ENCODE measurements at regions not wholly inside any gene's neighbourhood (a gene's known extent, or its start where the extent isn't known, plus 50 kb on each side); places are given as distances from the start of the nearest gene placed in this dataset.

DNA sequence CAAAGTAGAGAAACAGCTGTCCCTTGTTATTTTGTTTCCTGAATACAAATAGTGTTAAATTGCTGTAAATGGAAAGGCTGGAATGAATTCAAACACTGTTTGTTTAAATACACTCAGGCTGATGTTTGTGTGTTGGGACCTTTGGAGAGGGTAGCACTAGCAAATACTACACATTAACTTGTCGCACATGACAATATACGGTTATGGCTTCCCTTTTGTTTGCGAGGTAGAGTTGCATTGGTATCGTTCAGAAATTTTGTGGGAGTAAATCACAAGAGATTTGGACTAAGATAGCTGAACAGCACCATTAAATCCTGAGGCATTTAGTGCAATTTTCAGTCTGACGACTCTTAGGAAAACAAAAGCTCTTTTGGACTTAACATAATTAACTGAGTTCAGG lies 213.0 kb upstream of the ROBO2 start:
- TF ChIP-seq, protein P1, sequence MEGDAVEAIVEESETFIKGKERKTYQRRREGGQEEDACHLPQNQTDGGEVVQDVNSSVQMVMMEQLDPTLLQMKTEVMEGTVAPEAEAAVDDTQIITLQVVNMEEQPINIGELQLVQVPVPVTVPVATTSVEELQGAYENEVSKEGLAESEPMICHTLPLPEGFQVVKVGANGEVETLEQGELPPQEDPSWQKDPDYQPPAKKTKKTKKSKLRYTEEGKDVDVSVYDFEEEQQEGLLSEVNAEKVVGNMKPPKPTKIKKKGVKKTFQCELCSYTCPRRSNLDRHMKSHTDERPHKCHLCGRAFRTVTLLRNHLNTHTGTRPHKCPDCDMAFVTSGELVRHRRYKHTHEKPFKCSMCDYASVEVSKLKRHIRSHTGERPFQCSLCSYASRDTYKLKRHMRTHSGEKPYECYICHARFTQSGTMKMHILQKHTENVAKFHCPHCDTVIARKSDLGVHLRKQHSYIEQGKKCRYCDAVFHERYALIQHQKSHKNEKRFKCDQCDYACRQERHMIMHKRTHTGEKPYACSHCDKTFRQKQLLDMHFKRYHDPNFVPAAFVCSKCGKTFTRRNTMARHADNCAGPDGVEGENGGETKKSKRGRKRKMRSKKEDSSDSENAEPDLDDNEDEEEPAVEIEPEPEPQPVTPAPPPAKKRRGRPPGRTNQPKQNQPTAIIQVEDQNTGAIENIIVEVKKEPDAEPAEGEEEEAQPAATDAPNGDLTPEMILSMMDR (IDR thresholded peaks at IDR 0.05; ENCODE audit: low read depth, low read length), result no peak
- no peak for TF ChIP-seq EZH2phosphoT487 (IDR thresholded peaks at IDR 0.05; ENCODE audit: low read depth)

All from OCI-LY3 (cell line).